PC-9 (cell line): ENCODE measurements at regions not wholly inside any gene's neighbourhood (a gene's known extent, or its start where the extent isn't known, plus 50 kb on each side); places are given as distances from the start of the nearest gene placed in this dataset.

Source experiments
- BruUV-seq: library from RNA; stranded (reverse); fragments of 400-500 nt; replicated peaks from 2 replicates; lab custom pipeline; 2021; lab: Mats Ljungman, UMichigan
- CTCF ChIA-PET: fragments of 300-600 bp; sonication (Branson Sonifier 250); formaldehyde crosslinking; loops from one replicate; lab custom pipeline; 2022; ENCODE audit warnings: antibody characterized with exemption; lab: Charles Lee
- POLR2A ChIA-PET: fragments of 300-600 bp; sonication (Branson Sonifier 250); formaldehyde crosslinking; loops from one replicate; lab custom pipeline; 2022; ENCODE audit warnings: antibody characterized with exemption; ENCODE audit not compliant: unreplicated experiment; lab: Charles Lee
- DNase-seq, 2 experiments: peaks; one replicate each; pipeline versions ENCODE4 v3.0.0 to v3.0.0-alpha.2; 2015 to 2022; ENCODE audit warnings: mixed read lengths in 1 of 2
- H2AFZ ChIP-seq: fragments of 200-600 bp; sonication (generic); 2 replicates; pipeline ENCODE4 v1.8.1; 2017; ENCODE audit warnings: antibody characterized with exemption
- H3F3A ChIP-seq: fragments of 200-600 bp; sonication (generic); 2 replicates; pipeline ENCODE4 v1.8.1; 2017; ENCODE audit warnings: antibody characterized with exemption, mild to moderate bottlenecking, low read depth; ENCODE audit not compliant: insufficient read depth
- H3K27ac ChIP-seq: fragments of 200-600 bp; sonication (generic); 2 replicates; pipeline ENCODE4 v1.6.1; 2016; ENCODE audit warnings: mixed run types
- H3K27me3 ChIP-seq: fragments of 200-600 bp; sonication (generic); 2 replicates; pipeline ENCODE4 v1.6.1; 2016; ENCODE audit warnings: low read depth, mixed run types; ENCODE audit not compliant: insufficient read depth
- H3K36me3 ChIP-seq: fragments of 200-600 bp; sonication (generic); 2 replicates; pipeline ENCODE4 v1.6.1; 2016; ENCODE audit warnings: low read depth, mixed run types
- H3K4me1 ChIP-seq: fragments of 200-600 bp; sonication (generic); replicated peaks from 2 replicates; pipeline ENCODE4 v1.6.1; 2016; ENCODE audit warnings: mixed run types; ENCODE audit not compliant: insufficient read depth
- H3K4me2 ChIP-seq: fragments of 200-600 bp; sonication (generic); 2 replicates; pipeline ENCODE4 v1.6.1; 2017; ENCODE audit warnings: mixed run types
- H3K4me3 ChIP-seq: fragments of 200-600 bp; sonication (generic); 2 replicates; pipeline ENCODE4 v1.6.1; 2016; ENCODE audit warnings: mixed run types
- H3K79me2 ChIP-seq: fragments of 200-600 bp; sonication (generic); 2 replicates; pipeline ENCODE4 v1.6.1; 2017; ENCODE audit warnings: low read depth, mixed run types
- H3K9me2 ChIP-seq: fragments of 200-600 bp; sonication (generic); 2 replicates; pipeline ENCODE4 v1.8.1; 2017; ENCODE audit warnings: mild to moderate bottlenecking; ENCODE audit not compliant: insufficient read depth
- H3K9me3 ChIP-seq: fragments of 200-600 bp; sonication (generic); 2 replicates; pipeline ENCODE4 v1.8.1; 2016; ENCODE audit warnings: low read depth; ENCODE audit not compliant: insufficient read depth
- H4K20me1 ChIP-seq: fragments of 200-600 bp; sonication (generic); 2 replicates; pipeline ENCODE4 v1.8.1; 2017; ENCODE audit not compliant: insufficient read depth
- CTCF ChIP-seq: fragments of 200-600 bp; sonication (generic); conservative IDR thresholded peaks from 2 replicates; pipeline ENCODE4 v1.6.1; 2017; ENCODE audit warnings: mixed run types, antibody characterized with exemption, mild to moderate bottlenecking, moderate library complexity
- EZH2 ChIP-seq: fragments of 200-600 bp; sonication (generic); IDR thresholded peaks from 2 replicates; pipeline ENCODE4 v1.8.0; 2017; ENCODE audit warnings: antibody characterized with exemption, low read depth
- intact Hi-C: fragments of 100-400 bp; cut with micrococcal nuclease; formaldehyde crosslinking; loops from one replicate; pipeline ENCODE4 v1.10.0; 2022; ENCODE audit not compliant: unreplicated experiment

- intact Hi-C loops = no loop called here
- H3K36me3 ChIP-seq = no peaks in the 10 kb centered on the region
- no peaks in the 10 kb centered on the region for H4K20me1 ChIP-seq
- no peak overlapping the region for H3K27ac ChIP-seq
- no peak for DNase-seq
- no peak for TF ChIP-seq EZH2
- TF ChIP-seq CTCF = no peak
- H3K4me1 ChIP-seq = no peaks in the 10 kb centered on the region
- no peaks in the 10 kb centered on the region for H3F3A ChIP-seq
- no peaks in the 10 kb centered on the region for H3K79me2 ChIP-seq
- no peaks in the 10 kb centered on the region for H3K9me3 ChIP-seq
- no peak overlapping the region for H3K4me2 ChIP-seq
- H3K27me3 ChIP-seq = no peaks in the 10 kb centered on the region
- no peaks in the 10 kb centered on the region for H3K9me2 ChIP-seq
- no peak overlapping the region for H2AFZ ChIP-seq
- CTCF ChIA-PET = no interaction called here
- POLR2A ChIA-PET = no interaction called here
- H3K4me3 ChIP-seq = no peak overlapping the region
- BruUV-seq = no TSS peak
These were observed 232.9 kb upstream of the RUNX1 start for GRCh38 chr21:35281956-35282355.

GRCh38 chr21:35280231-35280630 is 231.1 kb upstream of the RUNX1 start:
- Histone ChIP-seq H3K27me3 (no peaks in the 10 kb centered on the region), H3K4me3 (no peak overlapping the region), H2AFZ (no peak overlapping the region), H3F3A (0 out of 2 replicates have a peak, but pooled peaks cover 4% of the 10 kb centered on the region), H3K9me3 (no peaks in the 10 kb centered on the region), H3K27ac (no peak overlapping the region), H3K4me2 (no peak overlapping the region), H3K4me1 (peaks cover 12% of the 10 kb centered on the region), H4K20me1 (no peaks in the 10 kb centered on the region), H3K79me2 (no peaks in the 10 kb centered on the region), H3K9me2 (no peaks in the 10 kb centered on the region), H3K36me3 (no peaks in the 10 kb centered on the region)
- CTCF ChIA-PET = no interaction called here
- BruUV-seq = no TSS peak
- TF ChIP-seq EZH2 = no peak
- no peak for TF ChIP-seq CTCF
- POLR2A ChIA-PET = interaction anchor here (0.7 kb wide), 1 partner anchor 320 kb away, joined by 3 read pairs; no protein-coding TSS in a partner anchor
- intact Hi-C loops = no loop called here
- no peak for DNase-seq

- TF ChIP-seq EZH2 (no peak), CTCF (no peak)
- no peaks in the 10 kb centered on the region for H3K9me3 ChIP-seq
- ChIA-PET POLR2A (interaction anchor here (0.7 kb wide), 2 partner anchors 81 to 388 kb away, joined by 4 to 8 read pairs; no protein-coding TSS in a partner anchor), CTCF (no interaction called here)
- no peaks in the 10 kb centered on the region for H4K20me1 ChIP-seq
- H3K4me2 ChIP-seq = peak overlapping the region; percentile 16; the same call in 1 of the 2 replicates
- H3K4me1 ChIP-seq = peaks cover 32% of the 10 kb centered on the region
- DNase-seq = peak in 1 of 2 experiments; percentile 70
- peak overlapping the region; percentile 58; the same call in 1 of the 2 replicates for H3K27ac ChIP-seq
- H3F3A ChIP-seq = peaks cover 13% of the 10 kb centered on the region
- no TSS peak for BruUV-seq
- H3K4me3 ChIP-seq = no peak overlapping the region
- intact Hi-C loops = no loop called here
- H3K9me2 ChIP-seq = no peaks in the 10 kb centered on the region
- no peaks in the 10 kb centered on the region for H3K27me3 ChIP-seq
- H2AFZ ChIP-seq = no peak overlapping the region
- no peaks in the 10 kb centered on the region for H3K79me2 ChIP-seq
- H3K36me3 ChIP-seq = no peaks in the 10 kb centered on the region
These were observed 226.7 kb upstream of the RUNX1 start for GRCh38 chr21:35275776-35276175.
